ENCODE measurements at regions not wholly inside any gene's neighbourhood (a gene's known extent, or its start where the extent isn't known, plus 50 kb on each side); places are given as distances from the start of the nearest gene placed in this dataset.

DNA sequence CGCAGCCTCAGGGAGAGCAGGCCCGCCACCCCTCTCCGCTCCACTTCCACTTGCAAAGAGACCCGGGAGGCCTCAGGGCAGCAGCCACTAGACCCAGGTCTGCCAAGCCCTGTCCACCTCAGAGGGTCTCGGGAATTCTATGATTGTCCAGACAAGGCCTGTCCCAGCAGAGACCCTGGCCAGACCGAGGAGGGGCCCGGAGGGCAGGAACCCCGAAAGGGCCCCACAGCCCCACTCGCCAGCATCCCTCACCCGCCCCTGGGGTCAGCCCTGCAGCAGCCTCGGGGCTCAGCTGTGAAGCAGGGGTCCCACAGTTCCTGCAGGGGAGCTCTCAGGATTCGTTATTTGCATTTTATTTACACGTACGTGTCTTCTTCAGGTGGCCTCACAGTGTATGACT is 269.5 kb downstream of the EIPR1 start:
- no peak for TF ChIP-seq CTCF (conservative IDR thresholded peaks at IDR 0.05 in 1 of 2, IDR thresholded peaks at IDR 0.05 in 1 of 2; ENCODE audit: extremely low read depth in 1 of 2, insufficient read depth in 1 of 2, low read depth in 1 of 2, low read length in 2 of 2)
- TF ChIP-seq EZH2 (IDR thresholded peaks at IDR 0.05; ENCODE audit: borderline replicate concordance, low read length) = no peak

Measured in mammary epithelial cell (primary cell).